ENCODE measurements at regions not wholly inside any gene's neighbourhood (a gene's known extent, or its start where the extent isn't known, plus 50 kb on each side); places are given as distances from the start of the nearest gene placed in this dataset.

- Mint-ChIP-seq H3K9me3 (ENCODE audit: unreplicated experiment) (no peaks in the 10 kb centered on the region), H3K4me3 (ENCODE audit: unreplicated experiment) (no peak overlapping the region), H3K4me1 (ENCODE audit: unreplicated experiment) (peaks cover 85% of the 10 kb centered on the region), H3K27me3 (ENCODE audit: unreplicated experiment) (no peaks in the 10 kb centered on the region), H3K36me3 (ENCODE audit: unreplicated experiment) (no peaks in the 10 kb centered on the region), H3K27ac (ENCODE audit: unreplicated experiment) (peak overlapping the region; percentile 98)
- DNase-seq (ENCODE audit: extremely low spot score, unreplicated experiment): peak; percentile 54
- no peak for TF ChIP-seq CTCF (IDR thresholded peaks at IDR 0.05)
Measured at GRCh38 chr6:168155193-168155592, 76.2 kb upstream of the FRMD1 start.

DNA sequence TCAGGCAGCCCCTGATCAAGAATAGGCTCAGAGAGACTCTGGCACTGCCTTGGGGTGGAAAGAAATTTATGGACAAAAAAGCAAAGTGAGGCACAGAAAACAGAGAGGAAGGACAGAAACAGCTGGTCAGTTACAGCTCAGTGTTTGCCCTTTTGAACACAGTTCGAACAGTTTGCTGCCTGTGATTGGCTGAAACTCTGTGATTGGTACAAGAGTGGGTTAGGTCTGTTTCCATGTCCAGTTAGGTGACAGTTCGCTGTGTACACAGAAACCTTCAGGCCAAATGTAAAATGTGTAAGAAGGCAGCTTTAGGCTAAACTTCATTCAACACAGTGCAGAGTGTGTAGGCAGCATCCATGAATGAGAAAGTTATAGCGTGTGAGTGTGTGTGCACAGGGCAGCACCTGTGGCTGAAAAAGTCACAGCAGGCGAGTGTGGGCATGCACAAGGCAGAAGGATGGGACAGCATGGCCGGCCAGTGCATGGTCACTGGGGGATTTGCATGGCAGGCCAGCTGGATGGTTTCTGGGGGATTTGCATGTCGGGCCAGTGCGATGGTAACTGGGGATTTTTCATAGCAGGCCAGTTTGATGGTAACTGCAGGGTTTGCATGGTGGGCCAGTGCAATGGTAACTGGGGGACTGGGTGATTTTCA, 75.4 kb upstream of the FRMD1 start:
- Mint-ChIP-seq H3K4me3 (ENCODE audit: unreplicated experiment) (no peak overlapping the region), H3K36me3 (ENCODE audit: unreplicated experiment) (no peaks in the 10 kb centered on the region), H3K9me3 (ENCODE audit: unreplicated experiment) (no peaks in the 10 kb centered on the region), H3K27ac (ENCODE audit: unreplicated experiment) (peak overlapping the region; percentile 98), H3K27me3 (ENCODE audit: unreplicated experiment) (no peaks in the 10 kb centered on the region), H3K4me1 (ENCODE audit: unreplicated experiment) (peaks cover 79% of the 10 kb centered on the region)
- DNase-seq (ENCODE audit: extremely low spot score, unreplicated experiment): peak; percentile 44
- TF ChIP-seq CTCF (IDR thresholded peaks at IDR 0.05): no peak

DNA sequence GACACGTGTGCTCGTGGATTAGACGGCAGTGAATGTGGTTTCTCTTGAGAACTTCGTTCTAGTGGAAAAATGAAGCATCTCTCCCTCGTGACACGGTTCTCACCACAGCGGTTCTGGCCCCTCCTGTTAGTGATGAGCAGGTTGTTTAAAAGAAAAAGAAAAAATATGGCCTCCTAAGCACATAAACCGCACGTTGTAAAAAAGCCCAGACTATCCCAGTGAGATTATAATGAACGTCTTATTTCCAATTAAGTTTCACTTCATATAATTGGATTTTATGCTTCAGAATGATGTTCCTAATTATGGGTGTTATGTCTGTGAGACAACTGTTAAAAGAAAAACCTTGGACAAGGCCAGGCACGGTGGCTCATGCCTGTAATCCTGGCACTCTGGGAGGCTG, 74.5 kb upstream of the FRMD1 start:
- no peak overlapping the region for H3K4me3 Mint-ChIP-seq (ENCODE audit: unreplicated experiment)

GRCh38 chr6:168152980-168153379, 74.0 kb upstream of the FRMD1 start:
- Mint-ChIP-seq H3K27me3 (ENCODE audit: unreplicated experiment) (no peaks in the 10 kb centered on the region), H3K36me3 (ENCODE audit: unreplicated experiment) (no peaks in the 10 kb centered on the region), H3K4me1 (ENCODE audit: unreplicated experiment) (peaks cover 66% of the 10 kb centered on the region), H3K4me3 (ENCODE audit: unreplicated experiment) (no peak overlapping the region), H3K27ac (ENCODE audit: unreplicated experiment) (peak overlapping the region; percentile 47), H3K9me3 (ENCODE audit: unreplicated experiment) (no peaks in the 10 kb centered on the region)
- no peak for DNase-seq (ENCODE audit: extremely low spot score, unreplicated experiment)
- no peak for TF ChIP-seq CTCF (IDR thresholded peaks at IDR 0.05)

More for the DNA sequence above, 74.5 kb upstream of the FRMD1 start:
- H3K4me1 Mint-ChIP-seq (ENCODE audit: unreplicated experiment): peaks cover 72% of the 10 kb centered on the region
- no peak for TF ChIP-seq CTCF (IDR thresholded peaks at IDR 0.05)
- H3K27ac Mint-ChIP-seq (ENCODE audit: unreplicated experiment): no peak overlapping the region
- DNase-seq (ENCODE audit: extremely low spot score, unreplicated experiment): no peak
- H3K9me3 Mint-ChIP-seq (ENCODE audit: unreplicated experiment): no peaks in the 10 kb centered on the region
- H3K27me3 Mint-ChIP-seq (ENCODE audit: unreplicated experiment): no peaks in the 10 kb centered on the region
- H3K36me3 Mint-ChIP-seq (ENCODE audit: unreplicated experiment): no peaks in the 10 kb centered on the region

- Mint-ChIP-seq H3K4me1 (ENCODE audit: unreplicated experiment) (peaks cover 63% of the 10 kb centered on the region), H3K27me3 (ENCODE audit: unreplicated experiment) (no peaks in the 10 kb centered on the region), H3K36me3 (ENCODE audit: unreplicated experiment) (no peaks in the 10 kb centered on the region), H3K4me3 (ENCODE audit: unreplicated experiment) (no peak overlapping the region), H3K9me3 (ENCODE audit: unreplicated experiment) (no peaks in the 10 kb centered on the region), H3K27ac (ENCODE audit: unreplicated experiment) (peak overlapping the region; percentile 47)
- TF ChIP-seq CTCF (IDR thresholded peaks at IDR 0.05): no peak
- DNase-seq (ENCODE audit: extremely low spot score, unreplicated experiment): peak; percentile 53
Measured at GRCh38 chr6:168152306-168152963, 73.4 kb upstream of the FRMD1 start.
